ENCODE measurements at regions not wholly inside any gene's neighbourhood (a gene's known extent, or its start where the extent isn't known, plus 50 kb on each side); places are given as distances from the start of the nearest gene placed in this dataset.

GRCh38 chr2:188145885-188146284 is 145.8 kb upstream of the GULP1 start:
- Histone ChIP-seq H3K36me3 (ENCODE audit: low read depth) (no peaks in the 10 kb centered on the region), H3K4me1 (ENCODE audit: insufficient read depth) (peaks cover 23% of the 10 kb centered on the region), H3K9me3 (ENCODE audit: low read depth) (no peaks in the 10 kb centered on the region), H3F3A (ENCODE audit: insufficient read depth) (no peaks in the 10 kb centered on the region), H3K27ac (no peak overlapping the region), H3K27me3 (replicated peaks; ENCODE audit: insufficient read depth) (no peaks in the 10 kb centered on the region), H3K79me2 (ENCODE audit: insufficient read depth) (no peaks in the 10 kb centered on the region), H3K4me2 (ENCODE audit: unreplicated experiment) (no peak overlapping the region), H3K9ac (no peak overlapping the region), H3K9me2 (ENCODE audit: insufficient read depth) (no peaks in the 10 kb centered on the region), H4K20me1 (ENCODE audit: insufficient read depth) (no peaks in the 10 kb centered on the region), H2AFZ (no peak overlapping the region), H3K4me3 (no peak overlapping the region)
- in situ Hi-C loops (cut with MboI), result no loop called here
- no peak for TF ChIP-seq EZH2phosphoT487 (IDR thresholded peaks at IDR 0.05; ENCODE audit: insufficient read depth, low read depth)
- TF ChIP-seq EZH2 (IDR thresholded peaks at IDR 0.05; ENCODE audit: insufficient read depth, poor library complexity, severe bottlenecking), result no peak
- DNase-seq, result no peak
- 54 to 58% methylated on average over 1 of the region's 1 CpG for WGBS, 2 experiments (ENCODE audit: low coverage in 1 of 2, low lambda C conversion rate in 2 of 2, missing lambda C conversion rate in 2 of 2)

- Histone ChIP-seq H2AFZ (no peak overlapping the region), H3K9ac (no peak overlapping the region), H3K27ac (no peak overlapping the region), H3K9me2 (ENCODE audit: insufficient read depth) (no peaks in the 10 kb centered on the region), H4K20me1 (ENCODE audit: insufficient read depth) (no peaks in the 10 kb centered on the region), H3K4me1 (ENCODE audit: insufficient read depth) (peaks cover 23% of the 10 kb centered on the region), H3K4me3 (no peak overlapping the region), H3K4me2 (ENCODE audit: unreplicated experiment) (peak overlapping the region; percentile 16), H3K9me3 (ENCODE audit: low read depth) (no peaks in the 10 kb centered on the region), H3K79me2 (ENCODE audit: insufficient read depth) (no peaks in the 10 kb centered on the region), H3K27me3 (replicated peaks; ENCODE audit: insufficient read depth) (no peaks in the 10 kb centered on the region), H3F3A (ENCODE audit: insufficient read depth) (no peaks in the 10 kb centered on the region), H3K36me3 (ENCODE audit: low read depth) (no peaks in the 10 kb centered on the region)
- no peak for DNase-seq
- TF ChIP-seq EZH2phosphoT487 (IDR thresholded peaks at IDR 0.05; ENCODE audit: insufficient read depth, low read depth) (no peak), EZH2 (IDR thresholded peaks at IDR 0.05; ENCODE audit: insufficient read depth, poor library complexity, severe bottlenecking) (no peak)
- WGBS, 2 experiments (ENCODE audit: low coverage in 1 of 2, low lambda C conversion rate in 2 of 2, missing lambda C conversion rate in 2 of 2), result 0 to 3% methylated on average over 1 of the region's 1 CpG
- in situ Hi-C loops (cut with MboI), result no loop called here
Observed at GRCh38 chr2:188146888-188147287, 144.8 kb upstream of the GULP1 start.

- Histone ChIP-seq H3F3A (ENCODE audit: insufficient read depth) (no peaks in the 10 kb centered on the region), H3K4me1 (ENCODE audit: insufficient read depth) (peaks cover 8% of the 10 kb centered on the region; the same call in 1 of the 2 replicates), H3K4me3 (no peak overlapping the region), H4K20me1 (ENCODE audit: insufficient read depth) (no peaks in the 10 kb centered on the region), H3K9ac (no peak overlapping the region), H3K27me3 (replicated peaks; ENCODE audit: insufficient read depth) (no peaks in the 10 kb centered on the region), H3K79me2 (ENCODE audit: insufficient read depth) (no peaks in the 10 kb centered on the region), H3K36me3 (ENCODE audit: low read depth) (no peaks in the 10 kb centered on the region), H3K27ac (no peak overlapping the region), H3K4me2 (ENCODE audit: unreplicated experiment) (no peak overlapping the region), H2AFZ (no peak overlapping the region), H3K9me3 (ENCODE audit: low read depth) (no peaks in the 10 kb centered on the region), H3K9me2 (ENCODE audit: insufficient read depth) (no peaks in the 10 kb centered on the region)
- in situ Hi-C loops (cut with MboI), result no loop called here
- no peak for TF ChIP-seq EZH2 (IDR thresholded peaks at IDR 0.05; ENCODE audit: insufficient read depth, poor library complexity, severe bottlenecking)
- no peak for DNase-seq
- WGBS, 2 experiments (ENCODE audit: low coverage in 1 of 2, low lambda C conversion rate in 2 of 2, missing lambda C conversion rate in 2 of 2), result 44 to 61% methylated on average over 1 of the region's 1 CpG
Observed at GRCh38 chr2:188151670-188152069, 140.0 kb upstream of the GULP1 start.

- WGBS, 2 experiments (ENCODE audit: low coverage in 1 of 2, low lambda C conversion rate in 2 of 2, missing lambda C conversion rate in 2 of 2), result 30% methylated on average over 9 of the region's 9 CpGs
- Histone ChIP-seq H3F3A (ENCODE audit: insufficient read depth) (no peaks in the 10 kb centered on the region), H4K20me1 (ENCODE audit: insufficient read depth) (no peaks in the 10 kb centered on the region), H3K27me3 (replicated peaks; ENCODE audit: insufficient read depth) (no peaks in the 10 kb centered on the region), H3K4me1 (ENCODE audit: insufficient read depth) (peaks cover 14% of the 10 kb centered on the region), H2AFZ (peak overlapping the region; percentile 45; the same call in 1 of the 2 replicates), H3K36me3 (ENCODE audit: low read depth) (no peaks in the 10 kb centered on the region), H3K4me2 (ENCODE audit: unreplicated experiment) (no peak overlapping the region), H3K9me3 (ENCODE audit: low read depth) (no peaks in the 10 kb centered on the region), H3K27ac (peak overlapping the region; percentile 27; the same call in 1 of the 2 replicates), H3K9ac (no peak overlapping the region), H3K9me2 (ENCODE audit: insufficient read depth) (no peaks in the 10 kb centered on the region), H3K4me3 (no peak overlapping the region), H3K79me2 (ENCODE audit: insufficient read depth) (no peaks in the 10 kb centered on the region)
- in situ Hi-C loops (cut with MboI), result no loop called here
- no peak for TF ChIP-seq EZH2phosphoT487 (IDR thresholded peaks at IDR 0.05; ENCODE audit: insufficient read depth, low read depth)
- TF ChIP-seq EZH2 (IDR thresholded peaks at IDR 0.05; ENCODE audit: insufficient read depth, poor library complexity, severe bottlenecking), result no peak
- peak; percentile 61 for DNase-seq
Observed at GRCh38 chr2:188158337-188159100, 133.2 kb upstream of the GULP1 start.

Data from GM23248 (cell line).